Mucosa of descending colon (tissue), 3 donors: ENCODE measurements at regions not wholly inside any gene's neighbourhood (a gene's known extent, or its start where the extent isn't known, plus 50 kb on each side); places are given as distances from the start of the nearest gene placed in this dataset.
"Not testable (repeated sequence)": the region's sequence is repeated elsewhere in the genome, so short reads cannot be mapped to it uniquely, and the experiment has no call there.

ENCODE experiments used
- ATAC-seq: fragments of 200-7000 bp; cut with Tn5 transposase; one replicate; pipeline ENCODE4 v1.9.1; 2020; ENCODE audit warnings: mild to moderate bottlenecking, moderate library complexity
- DNase-seq, 3 donors: peaks; one replicate each; pipeline ENCODE4 v3.0.0-alpha.2; 2020
- H3K36me3 ChIP-seq: fragments of 200-600 bp; one replicate; pipeline ENCODE4 v1.8.0; 2021; ENCODE audit warnings: low read depth, mild to moderate bottlenecking
- H3K4me1 ChIP-seq: fragments of 200-600 bp; one replicate; pipeline ENCODE4 v1.8.0; 2021; ENCODE audit warnings: low read depth, mild to moderate bottlenecking
- H3K4me3 ChIP-seq: fragments of 200-600 bp; one replicate; pipeline ENCODE4 v1.8.0; 2021; ENCODE audit warnings: mild to moderate bottlenecking
- H3K9me3 ChIP-seq: fragments of 200-600 bp; one replicate; pipeline ENCODE4 v1.8.0; 2021; ENCODE audit warnings: mild to moderate bottlenecking
- intact Hi-C, 2 donors: fragments of 100-400 bp; cut with DNase I in 1 of 2; cut with micrococcal nuclease in 1 of 2; formaldehyde crosslinking; loops; one replicate each; pipeline versions ENCODE4 v1.11.0 to v1.11.1; 2022; cut with DNase I, micrococcal nuclease
- TF ChIP-seq, protein P1 (sequence below): fragments of 200-600 bp; IDR thresholded peaks from one replicate; pipeline ENCODE4 v1.8.0; 2022; ENCODE audit warnings: antibody characterized with exemption, mild to moderate bottlenecking
- donor health status: DM: no; HTN: no; CAD: no; lungs with moderate emphysema.
- donor health status: DM: no; HTN: no; CAD: no.
- donor health status: DM: no; HTN: yes; CAD: no.

DNA sequence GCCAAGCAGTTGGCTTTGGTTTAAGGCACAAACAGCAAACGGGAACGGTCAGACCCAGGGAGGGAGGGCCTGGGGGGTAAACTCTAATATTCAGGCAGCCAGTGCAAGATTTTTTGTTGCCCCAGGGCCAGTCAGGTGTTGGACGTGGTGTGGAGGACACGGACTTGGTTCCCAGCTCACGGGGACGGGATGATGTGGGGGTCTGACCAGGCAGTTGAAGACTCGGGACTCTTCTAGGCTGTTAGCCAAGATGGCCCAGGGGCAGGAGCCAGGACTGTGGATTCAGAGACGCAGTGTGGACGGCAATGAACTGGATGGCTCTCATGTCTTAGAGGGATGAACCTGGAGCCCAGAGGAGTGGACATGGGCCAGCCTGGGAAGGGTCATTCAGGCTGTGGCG is 169.2 kb downstream of the C9orf50 start:
- Histone ChIP-seq H3K4me3 (no peak overlapping the region), H3K9me3 (no peaks in the 10 kb centered on the region), H3K36me3 (no peaks in the 10 kb centered on the region), H3K4me1 (no peaks in the 10 kb centered on the region)
- ATAC-seq = no peak
- TF ChIP-seq, protein P1, sequence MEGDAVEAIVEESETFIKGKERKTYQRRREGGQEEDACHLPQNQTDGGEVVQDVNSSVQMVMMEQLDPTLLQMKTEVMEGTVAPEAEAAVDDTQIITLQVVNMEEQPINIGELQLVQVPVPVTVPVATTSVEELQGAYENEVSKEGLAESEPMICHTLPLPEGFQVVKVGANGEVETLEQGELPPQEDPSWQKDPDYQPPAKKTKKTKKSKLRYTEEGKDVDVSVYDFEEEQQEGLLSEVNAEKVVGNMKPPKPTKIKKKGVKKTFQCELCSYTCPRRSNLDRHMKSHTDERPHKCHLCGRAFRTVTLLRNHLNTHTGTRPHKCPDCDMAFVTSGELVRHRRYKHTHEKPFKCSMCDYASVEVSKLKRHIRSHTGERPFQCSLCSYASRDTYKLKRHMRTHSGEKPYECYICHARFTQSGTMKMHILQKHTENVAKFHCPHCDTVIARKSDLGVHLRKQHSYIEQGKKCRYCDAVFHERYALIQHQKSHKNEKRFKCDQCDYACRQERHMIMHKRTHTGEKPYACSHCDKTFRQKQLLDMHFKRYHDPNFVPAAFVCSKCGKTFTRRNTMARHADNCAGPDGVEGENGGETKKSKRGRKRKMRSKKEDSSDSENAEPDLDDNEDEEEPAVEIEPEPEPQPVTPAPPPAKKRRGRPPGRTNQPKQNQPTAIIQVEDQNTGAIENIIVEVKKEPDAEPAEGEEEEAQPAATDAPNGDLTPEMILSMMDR = no peak
- intact Hi-C loops = no loop called here
- DNase-seq = peak in 1 of 3 donors; percentile 37

DNA sequence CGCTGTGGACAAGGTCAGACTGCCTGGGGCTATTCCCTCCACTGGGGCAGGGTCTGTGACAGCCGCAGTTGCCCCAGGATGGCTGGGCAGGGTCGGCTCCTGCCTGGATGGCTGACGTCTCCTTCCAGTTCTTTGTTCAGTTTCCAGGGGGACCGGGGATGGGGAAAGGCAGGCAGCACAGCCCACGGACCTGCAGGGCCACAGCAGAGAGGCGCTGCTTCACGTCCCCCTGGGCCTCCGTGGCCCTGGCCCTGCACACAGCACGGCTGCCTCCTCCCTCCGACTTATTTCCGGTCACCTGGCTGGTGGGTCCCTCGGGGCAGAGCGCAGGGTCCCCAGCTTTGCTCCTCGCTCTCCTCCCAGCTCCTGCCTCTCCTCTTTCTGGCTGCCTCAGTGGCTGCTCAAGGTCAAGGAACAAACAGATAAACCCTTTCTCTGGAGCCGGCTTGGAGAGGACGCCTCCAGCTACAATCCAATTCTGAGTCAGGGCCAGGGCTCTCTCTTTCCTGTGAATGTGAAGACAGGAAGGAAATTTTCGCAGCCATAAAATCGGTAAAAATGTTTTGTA is 169.7 kb downstream of the C9orf50 start:
- TF ChIP-seq, protein P1 = no peak
- intact Hi-C loops = no loop called here
- no peak for ATAC-seq
- Histone ChIP-seq H3K36me3 (no peaks in the 10 kb centered on the region), H3K4me1 (no peaks in the 10 kb centered on the region), H3K4me3 (no peak overlapping the region), H3K9me3 (no peaks in the 10 kb centered on the region)
- peak in 1 of 3 donors; percentile 29 for DNase-seq

DNA sequence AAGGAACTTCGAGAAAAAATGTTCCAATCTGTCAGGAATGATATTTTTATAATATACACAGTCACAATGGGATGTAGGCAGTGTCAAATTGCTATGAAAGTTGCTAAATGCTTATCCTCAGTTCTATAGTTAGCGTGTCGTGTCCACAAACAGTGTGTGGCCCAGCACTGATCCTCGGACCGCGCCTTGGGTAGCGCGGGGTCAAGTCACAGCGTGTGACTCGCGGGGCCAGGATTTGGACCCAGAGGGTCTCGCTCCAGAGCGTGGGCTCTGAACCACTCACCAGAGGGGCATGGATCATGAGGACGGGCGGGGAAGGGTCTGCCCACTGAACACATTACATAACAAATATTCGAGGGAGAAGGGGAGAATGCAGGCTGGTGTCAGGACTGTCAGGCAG is 171.8 kb downstream of the C9orf50 start:
- TF ChIP-seq, protein P1 = no peak
- no peaks in the 10 kb centered on the region for H3K4me1 ChIP-seq
- H3K4me3 ChIP-seq = no peak overlapping the region
- H3K36me3 ChIP-seq = no peaks in the 10 kb centered on the region
- ATAC-seq (no peak), DNase-seq (peak in 1 of 3 donors; percentile 30)
- intact Hi-C loops = no loop called here
- no peaks in the 10 kb centered on the region for H3K9me3 ChIP-seq

DNA sequence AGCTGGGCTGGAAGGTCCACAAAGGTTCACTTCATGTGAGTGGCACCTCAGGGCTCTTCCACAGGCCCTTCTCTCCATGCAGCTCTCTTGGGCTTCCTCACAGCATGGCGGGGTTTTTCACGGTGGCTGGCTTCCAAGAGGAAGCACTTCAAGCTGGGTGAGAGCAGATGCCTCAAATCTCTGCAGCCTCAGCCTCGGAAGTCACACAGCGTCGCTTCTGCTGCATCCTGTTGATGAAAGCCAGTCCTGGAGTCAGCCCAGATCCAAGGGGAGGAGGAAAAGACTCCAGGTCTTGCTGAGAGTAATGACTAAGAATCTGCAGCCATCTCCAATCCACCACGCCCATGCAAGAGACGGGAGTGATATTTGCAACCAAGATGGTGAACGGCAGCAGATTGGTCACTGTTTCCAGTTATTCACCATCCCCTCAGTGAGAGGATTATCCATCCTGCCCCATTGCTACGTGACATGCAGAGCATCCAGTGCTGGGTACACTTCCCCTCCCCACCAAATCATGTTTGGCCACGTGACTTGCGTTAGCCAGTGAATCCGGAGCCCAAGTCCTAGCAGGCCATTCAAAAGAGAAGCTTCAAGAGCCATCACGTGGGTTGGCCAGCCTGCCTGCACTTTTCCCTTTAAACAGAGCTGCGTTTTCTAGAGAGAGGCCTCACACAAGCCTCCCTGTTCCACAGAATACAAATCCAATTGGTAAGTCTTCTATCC is 173.9 kb downstream of the C9orf50 start:
- TF ChIP-seq, protein P1 = no peak
- Histone ChIP-seq H3K9me3 (no peaks in the 10 kb centered on the region), H3K4me1 (peaks cover 6% of the 10 kb centered on the region), H3K36me3 (no peaks in the 10 kb centered on the region), H3K4me3 (no peak overlapping the region)
- DNase-seq = no peak
- no peak for ATAC-seq
- intact Hi-C loops = no loop called here

DNA sequence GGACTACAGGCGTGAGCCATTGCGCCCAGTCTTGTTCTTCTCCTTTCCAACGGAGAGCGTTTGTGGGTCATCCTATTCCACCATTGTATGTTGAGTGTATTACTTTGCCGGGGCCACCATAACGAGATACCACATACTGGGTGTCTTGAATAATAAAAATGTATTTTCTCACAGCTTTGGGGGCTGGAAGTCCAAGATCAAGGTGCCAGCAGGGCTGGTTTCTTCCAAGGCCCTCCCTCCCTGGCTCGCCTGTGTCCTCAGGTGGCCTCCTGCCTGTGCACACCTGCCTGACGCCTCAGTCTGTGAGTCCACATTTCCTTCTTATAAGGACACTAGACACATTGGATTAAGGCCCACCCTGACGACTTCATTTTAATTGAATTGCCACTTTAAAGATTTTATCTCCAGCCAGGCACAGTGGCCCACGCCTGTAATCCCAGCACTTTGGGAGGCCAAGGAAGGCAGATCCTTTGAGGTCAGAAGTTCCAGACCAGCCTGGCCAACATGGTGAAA is 175.1 kb downstream of the C9orf50 start:
- Histone ChIP-seq H3K4me1 (peaks cover 6% of the 10 kb centered on the region), H3K36me3 (no peaks in the 10 kb centered on the region), H3K4me3 (no peak overlapping the region), H3K9me3 (no peaks in the 10 kb centered on the region)
- DNase-seq (peak in 1 of 3 donors; percentile 24), ATAC-seq (no peak)
- intact Hi-C loops = no loop called here
- TF ChIP-seq, protein P1 = no peak

DNA sequence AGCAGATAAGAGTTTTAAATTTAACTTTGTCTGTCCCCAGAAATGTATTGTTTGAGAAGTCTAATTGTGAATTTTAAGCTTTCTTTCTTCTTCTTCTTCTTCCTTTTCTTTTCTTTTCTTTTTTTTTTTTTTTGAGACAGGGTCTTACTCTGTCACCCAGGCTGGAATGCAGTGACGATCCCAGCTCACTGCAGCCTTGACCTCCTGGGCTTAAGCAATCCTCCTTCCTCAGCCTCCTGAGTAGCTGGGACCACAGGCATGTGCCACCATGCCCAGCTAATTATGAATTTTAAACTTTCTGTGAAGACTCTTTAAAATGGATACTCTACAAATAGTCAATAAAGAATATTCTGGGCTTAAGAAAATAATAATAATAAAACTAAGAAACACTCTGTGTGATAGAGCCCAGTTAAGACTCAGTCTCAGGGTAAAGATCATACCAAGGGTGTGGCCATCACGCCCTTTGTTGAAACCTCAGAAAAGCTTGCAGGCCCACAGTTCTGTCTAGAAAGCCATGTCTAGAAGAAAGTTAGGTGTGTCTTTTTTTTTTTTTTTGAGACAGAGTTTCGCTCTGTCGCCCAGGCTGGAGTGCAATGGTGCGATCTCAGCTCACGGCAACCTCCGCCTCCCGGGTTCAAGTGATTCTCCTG is 177.3 kb downstream of the C9orf50 start:
- H3K4me1 ChIP-seq, H3K4me3 ChIP-seq, H3K9me3 ChIP-seq, DNase-seq, intact Hi-C loops, H3K36me3 ChIP-seq: not testable (repeated sequence)
- peak; percentile 41 for ATAC-seq
